ENCODE measurements at regions not wholly inside any gene's neighbourhood (a gene's known extent, or its start where the extent isn't known, plus 50 kb on each side); places are given as distances from the start of the nearest gene placed in this dataset.
"Not testable (repeated sequence)": the region's sequence is repeated elsewhere in the genome, so short reads cannot be mapped to it uniquely, and the experiment has no call there.

DNA sequence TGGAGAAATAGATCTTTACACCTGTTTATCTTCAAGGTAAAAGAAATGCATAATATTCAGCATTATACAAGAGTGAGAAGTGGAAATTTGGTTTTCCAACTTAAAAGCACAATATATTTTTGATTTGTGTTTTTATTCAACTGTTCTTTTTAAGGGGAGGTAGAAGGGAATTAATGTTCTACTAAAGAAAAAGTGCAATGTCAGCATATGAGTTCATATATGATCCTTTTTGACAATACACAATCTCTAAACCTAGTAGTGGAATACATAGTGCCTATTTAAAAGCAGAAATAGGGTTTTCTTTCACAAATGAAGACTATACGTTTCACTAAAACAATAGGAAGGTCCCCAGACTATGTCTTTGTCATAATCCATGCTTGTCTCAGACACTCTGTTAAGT lies 63.2 kb upstream of the ATP5MC3 start:
- Histone ChIP-seq H3K36me3 (ENCODE audit: control insufficient read depth, insufficient read depth, low read length) (no peaks in the 10 kb centered on the region), H3K9me3 (ENCODE audit: control insufficient read depth, low read length) (no peaks in the 10 kb centered on the region), H3K4me1 (no peaks in the 10 kb centered on the region), H3K4me2 (ENCODE audit: low read length) (no peak overlapping the region), H3K27me3 (ENCODE audit: control insufficient read depth, insufficient read depth, low read length) (no peaks in the 10 kb centered on the region), H3K27ac (no peak overlapping the region), H3K79me2 (no peaks in the 10 kb centered on the region), H2AFZ (no peak overlapping the region), H3K4me3 (ENCODE audit: low read depth, low read length) (no peak overlapping the region), H3K9ac (no peak overlapping the region)
- TF ChIP-seq, protein P1, sequence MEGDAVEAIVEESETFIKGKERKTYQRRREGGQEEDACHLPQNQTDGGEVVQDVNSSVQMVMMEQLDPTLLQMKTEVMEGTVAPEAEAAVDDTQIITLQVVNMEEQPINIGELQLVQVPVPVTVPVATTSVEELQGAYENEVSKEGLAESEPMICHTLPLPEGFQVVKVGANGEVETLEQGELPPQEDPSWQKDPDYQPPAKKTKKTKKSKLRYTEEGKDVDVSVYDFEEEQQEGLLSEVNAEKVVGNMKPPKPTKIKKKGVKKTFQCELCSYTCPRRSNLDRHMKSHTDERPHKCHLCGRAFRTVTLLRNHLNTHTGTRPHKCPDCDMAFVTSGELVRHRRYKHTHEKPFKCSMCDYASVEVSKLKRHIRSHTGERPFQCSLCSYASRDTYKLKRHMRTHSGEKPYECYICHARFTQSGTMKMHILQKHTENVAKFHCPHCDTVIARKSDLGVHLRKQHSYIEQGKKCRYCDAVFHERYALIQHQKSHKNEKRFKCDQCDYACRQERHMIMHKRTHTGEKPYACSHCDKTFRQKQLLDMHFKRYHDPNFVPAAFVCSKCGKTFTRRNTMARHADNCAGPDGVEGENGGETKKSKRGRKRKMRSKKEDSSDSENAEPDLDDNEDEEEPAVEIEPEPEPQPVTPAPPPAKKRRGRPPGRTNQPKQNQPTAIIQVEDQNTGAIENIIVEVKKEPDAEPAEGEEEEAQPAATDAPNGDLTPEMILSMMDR (IDR thresholded peaks at IDR 0.05) = no peak

DNA sequence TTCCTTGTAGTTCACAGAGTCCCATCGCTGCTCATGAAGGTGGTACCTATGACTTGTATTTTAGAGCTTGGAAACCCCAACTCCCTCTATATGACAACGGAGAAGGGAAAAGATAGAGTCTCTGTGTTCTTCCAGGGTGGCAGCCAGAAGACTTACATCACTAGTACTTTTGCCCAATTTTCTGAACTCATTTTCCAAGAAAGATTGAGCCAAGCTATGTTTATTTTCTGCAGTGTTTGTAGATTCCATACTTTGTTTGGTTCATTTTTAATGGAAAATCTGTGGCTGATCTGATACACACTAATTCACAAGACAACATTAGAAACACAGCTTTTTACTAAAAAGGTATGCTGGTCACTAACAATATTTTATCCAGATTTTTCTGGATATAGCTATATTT lies 60.2 kb upstream of the ATP5MC3 start:
- Histone ChIP-seq H3K4me1 (no peaks in the 10 kb centered on the region), H3K36me3 (ENCODE audit: control insufficient read depth, insufficient read depth, low read length) (no peaks in the 10 kb centered on the region), H3K4me2 (ENCODE audit: low read length) (no peak overlapping the region), H3K79me2 (no peaks in the 10 kb centered on the region), H3K9me3 (ENCODE audit: control insufficient read depth, low read length) (no peaks in the 10 kb centered on the region), H2AFZ (no peak overlapping the region), H3K27ac (no peak overlapping the region), H3K9ac (no peak overlapping the region), H3K4me3 (ENCODE audit: low read depth, low read length) (no peak overlapping the region), H3K27me3 (ENCODE audit: control insufficient read depth, insufficient read depth, low read length) (no peaks in the 10 kb centered on the region)
- TF ChIP-seq, protein P1 (IDR thresholded peaks at IDR 0.05) = no peak

DNA sequence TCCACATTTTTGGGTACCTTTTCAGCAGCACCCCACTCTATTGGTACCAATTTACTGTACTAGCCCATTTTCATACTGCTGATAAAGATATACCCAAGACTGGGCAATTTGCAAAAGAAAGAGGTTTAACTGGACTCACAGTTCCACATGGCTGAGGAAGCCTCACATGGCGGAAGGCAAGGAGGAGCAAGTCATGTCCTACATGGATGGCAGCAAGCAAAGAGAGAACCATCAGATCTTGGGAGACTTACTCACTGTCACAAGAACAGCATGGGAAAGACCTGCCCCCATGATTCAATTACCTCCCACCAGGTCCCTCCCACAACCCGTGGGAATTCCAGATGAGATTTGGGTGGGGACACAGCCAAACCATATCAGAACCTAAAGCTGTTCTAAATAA lies 58.5 kb upstream of the ATP5MC3 start:
- H3K4me2 ChIP-seq (ENCODE audit: low read length); H3K4me3 ChIP-seq (ENCODE audit: low read depth, low read length); H2AFZ ChIP-seq; H3K9me3 ChIP-seq (ENCODE audit: control insufficient read depth, low read length); H3K36me3 ChIP-seq (ENCODE audit: control insufficient read depth, insufficient read depth, low read length); H3K79me2 ChIP-seq; H3K27me3 ChIP-seq (ENCODE audit: control insufficient read depth, insufficient read depth, low read length); H3K9ac ChIP-seq; H3K4me1 ChIP-seq; H3K27ac ChIP-seq: not testable (repeated sequence)

DNA sequence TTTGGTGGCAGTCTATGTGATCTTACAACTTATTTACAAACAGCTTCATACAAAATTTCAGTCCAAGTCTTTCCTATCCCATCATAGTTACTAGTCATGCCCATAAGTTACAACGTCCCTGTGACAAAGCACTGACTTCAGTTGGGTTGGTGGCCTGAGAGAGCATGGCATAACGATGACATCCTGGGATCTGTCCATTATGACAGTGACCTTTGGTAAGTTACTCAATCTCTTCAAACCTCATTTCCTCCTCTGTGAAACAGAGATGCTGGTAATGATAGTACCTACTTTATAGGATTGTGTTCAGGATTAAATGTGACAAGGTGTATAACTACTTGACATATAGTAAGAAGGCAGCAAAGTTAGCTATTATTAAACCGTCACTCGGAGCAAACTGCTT lies 55.4 kb upstream of the ATP5MC3 start:
- Histone ChIP-seq H3K79me2 (no peaks in the 10 kb centered on the region), H3K4me2 (ENCODE audit: low read length) (no peak overlapping the region), H3K27me3 (ENCODE audit: control insufficient read depth, insufficient read depth, low read length) (no peaks in the 10 kb centered on the region), H3K9ac (no peak overlapping the region), H3K36me3 (ENCODE audit: control insufficient read depth, insufficient read depth, low read length) (no peaks in the 10 kb centered on the region), H3K27ac (no peak overlapping the region), H3K4me3 (ENCODE audit: low read depth, low read length) (no peak overlapping the region), H3K9me3 (ENCODE audit: control insufficient read depth, low read length) (no peaks in the 10 kb centered on the region), H2AFZ (no peak overlapping the region), H3K4me1 (no peaks in the 10 kb centered on the region)
- TF ChIP-seq, protein P1 (IDR thresholded peaks at IDR 0.05) = no peak

DNA sequence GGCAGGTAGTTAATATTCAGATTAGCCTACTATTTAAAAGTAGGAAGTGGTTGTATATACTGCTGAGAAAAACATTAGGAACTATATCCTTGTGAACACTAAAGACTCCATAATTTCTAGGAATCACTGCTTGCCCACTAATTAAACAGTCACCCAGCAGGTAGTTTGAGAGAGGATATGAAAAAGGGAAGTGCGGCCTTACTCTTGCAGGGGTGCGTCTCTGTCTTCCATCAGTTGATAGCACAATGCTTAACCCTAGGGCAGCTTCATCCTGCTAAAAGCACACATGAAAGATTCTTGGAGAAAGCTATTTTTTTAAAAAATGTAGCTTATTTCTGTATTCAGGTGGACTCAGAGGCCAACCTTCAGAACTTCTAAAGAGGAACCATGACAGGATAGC lies 53.1 kb upstream of the ATP5MC3 start:
- no peaks in the 10 kb centered on the region for H3K4me1 ChIP-seq
- no peak overlapping the region for H3K27ac ChIP-seq
- H3K4me2 ChIP-seq (ENCODE audit: low read length) = no peak overlapping the region
- no peaks in the 10 kb centered on the region for H3K9me3 ChIP-seq (ENCODE audit: control insufficient read depth, low read length)
- no peak overlapping the region for H2AFZ ChIP-seq
- no peaks in the 10 kb centered on the region for H3K36me3 ChIP-seq (ENCODE audit: control insufficient read depth, insufficient read depth, low read length)
- H3K79me2 ChIP-seq = no peaks in the 10 kb centered on the region
- no peak overlapping the region for H3K9ac ChIP-seq
- no peaks in the 10 kb centered on the region for H3K27me3 ChIP-seq (ENCODE audit: control insufficient read depth, insufficient read depth, low read length)
- TF ChIP-seq, protein P1 (IDR thresholded peaks at IDR 0.05) = no peak
- no peak overlapping the region for H3K4me3 ChIP-seq (ENCODE audit: low read depth, low read length)

All from parathyroid adenoma (tissue), 2 donors.